Endothelial cell (in vitro differentiated cells): ENCODE measurements at regions not wholly inside any gene's neighbourhood (a gene's known extent, or its start where the extent isn't known, plus 50 kb on each side); places are given as distances from the start of the nearest gene placed in this dataset.
"Not testable (repeated sequence)": the region's sequence is repeated elsewhere in the genome, so short reads cannot be mapped to it uniquely, and the experiment has no call there.

Experiments used
- DNase-seq: peaks from one replicate; pipeline ENCODE4 v3.0.0; 2021; ENCODE audit warnings: low spot score
- H3K27ac Mint-ChIP-seq: one replicate; pipeline ENCODE4 v1.8.0; 2021; ENCODE audit warnings: mixed read lengths, inconsistent platforms; ENCODE audit not compliant: unreplicated experiment
- H3K27me3 Mint-ChIP-seq: one replicate; pipeline ENCODE4 v1.8.0; 2021; ENCODE audit warnings: mild to moderate bottlenecking, moderate library complexity, mixed read lengths, inconsistent platforms; ENCODE audit not compliant: unreplicated experiment
- H3K36me3 Mint-ChIP-seq: one replicate; pipeline ENCODE4 v1.8.0; 2021; ENCODE audit warnings: mild to moderate bottlenecking, low read depth, mixed read lengths, inconsistent platforms; ENCODE audit not compliant: unreplicated experiment
- H3K4me1 Mint-ChIP-seq: one replicate; pipeline ENCODE4 v1.8.0; 2021; ENCODE audit warnings: mild to moderate bottlenecking, mixed read lengths, inconsistent platforms; ENCODE audit not compliant: unreplicated experiment
- H3K4me3 Mint-ChIP-seq: one replicate; pipeline ENCODE4 v1.8.0; 2021; ENCODE audit warnings: mild to moderate bottlenecking, mixed read lengths, inconsistent platforms; ENCODE audit not compliant: unreplicated experiment
- H3K9me3 Mint-ChIP-seq: one replicate; pipeline ENCODE4 v1.8.0; 2021; ENCODE audit warnings: mixed read lengths, inconsistent platforms; ENCODE audit not compliant: unreplicated experiment
- TF ChIP-seq, protein P1 (sequence below): fragments of 200-600 bp; sonication (generic); IDR thresholded peaks from one replicate; pipeline ENCODE4 v1.5.0; 2021; ENCODE audit warnings: antibody characterized with exemption; ENCODE audit not compliant: unreplicated experiment

DNA sequence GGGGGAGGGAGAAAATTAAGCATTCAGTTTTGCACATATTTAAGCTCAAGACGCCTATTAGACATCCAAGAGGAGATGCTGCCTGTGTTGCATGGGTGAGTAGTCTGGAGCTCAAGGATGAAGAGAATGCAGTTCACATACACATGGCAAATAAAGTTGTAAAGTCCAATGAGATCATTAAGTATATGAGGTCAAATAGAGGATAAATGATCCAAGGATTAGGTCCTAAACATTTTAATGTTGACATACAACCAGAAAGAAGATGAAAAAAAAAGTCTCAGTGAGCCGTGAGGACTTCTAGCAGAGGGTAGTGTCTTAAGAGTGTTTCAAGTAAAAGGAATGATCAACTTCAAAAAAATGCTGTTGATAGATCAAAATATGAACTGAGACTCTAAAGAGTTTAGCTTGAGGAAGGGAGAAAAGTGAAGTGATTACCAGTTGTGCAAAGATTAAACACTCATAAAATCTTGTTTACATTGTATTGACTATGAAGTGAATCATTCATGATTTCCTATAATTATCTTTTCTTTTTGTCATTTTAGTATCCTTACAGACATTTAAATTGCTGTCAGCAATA lies 251.8 kb downstream of the ZNF608 start:
- no peak overlapping the region for H3K4me3 Mint-ChIP-seq
- peaks cover 3% of the 10 kb centered on the region for H3K4me1 Mint-ChIP-seq

DNA sequence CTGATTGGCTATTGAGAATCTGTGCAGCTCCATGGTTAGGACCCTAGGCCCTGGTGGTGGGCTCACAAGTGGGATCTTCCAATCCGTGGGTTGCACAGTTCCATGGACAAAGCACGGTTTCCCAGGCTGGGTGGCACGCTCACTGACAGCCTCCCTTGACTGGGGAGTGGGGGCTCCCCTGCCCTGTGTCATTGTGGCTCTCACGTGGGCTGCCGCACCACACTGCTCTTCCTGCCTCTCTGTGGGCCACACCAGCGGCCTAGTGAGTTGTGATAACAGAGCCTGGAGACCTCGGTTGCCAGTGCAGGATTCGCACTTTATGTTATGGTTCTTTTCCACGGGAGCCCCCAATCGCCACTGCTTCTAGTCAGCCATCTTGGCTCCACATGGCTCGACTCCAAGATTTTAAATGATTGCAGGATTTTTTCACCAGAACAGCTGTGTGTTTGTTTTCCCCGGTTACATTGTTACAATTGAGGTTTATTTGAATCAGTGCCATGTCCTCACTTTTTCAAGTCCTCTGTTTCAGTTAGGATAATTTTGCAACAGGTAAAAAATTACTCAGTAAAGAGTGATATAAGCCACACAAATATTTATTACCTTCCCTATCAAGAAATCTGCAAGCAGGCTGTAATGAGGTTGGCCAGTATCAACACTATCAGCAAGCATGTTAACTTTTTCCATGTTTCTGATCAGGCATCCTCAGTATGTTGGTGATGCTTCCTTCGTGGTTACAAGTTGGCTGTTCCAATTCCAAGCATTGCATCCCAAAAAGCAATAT lies 253.8 kb downstream of the ZNF608 start:
- TF ChIP-seq, protein P1, sequence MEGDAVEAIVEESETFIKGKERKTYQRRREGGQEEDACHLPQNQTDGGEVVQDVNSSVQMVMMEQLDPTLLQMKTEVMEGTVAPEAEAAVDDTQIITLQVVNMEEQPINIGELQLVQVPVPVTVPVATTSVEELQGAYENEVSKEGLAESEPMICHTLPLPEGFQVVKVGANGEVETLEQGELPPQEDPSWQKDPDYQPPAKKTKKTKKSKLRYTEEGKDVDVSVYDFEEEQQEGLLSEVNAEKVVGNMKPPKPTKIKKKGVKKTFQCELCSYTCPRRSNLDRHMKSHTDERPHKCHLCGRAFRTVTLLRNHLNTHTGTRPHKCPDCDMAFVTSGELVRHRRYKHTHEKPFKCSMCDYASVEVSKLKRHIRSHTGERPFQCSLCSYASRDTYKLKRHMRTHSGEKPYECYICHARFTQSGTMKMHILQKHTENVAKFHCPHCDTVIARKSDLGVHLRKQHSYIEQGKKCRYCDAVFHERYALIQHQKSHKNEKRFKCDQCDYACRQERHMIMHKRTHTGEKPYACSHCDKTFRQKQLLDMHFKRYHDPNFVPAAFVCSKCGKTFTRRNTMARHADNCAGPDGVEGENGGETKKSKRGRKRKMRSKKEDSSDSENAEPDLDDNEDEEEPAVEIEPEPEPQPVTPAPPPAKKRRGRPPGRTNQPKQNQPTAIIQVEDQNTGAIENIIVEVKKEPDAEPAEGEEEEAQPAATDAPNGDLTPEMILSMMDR: no peak
- Mint-ChIP-seq H3K4me1 (no peaks in the 10 kb centered on the region), H3K9me3 (peaks cover 5% of the 10 kb centered on the region), H3K27me3 (peaks cover 3% of the 10 kb centered on the region), H3K27ac (no peak overlapping the region), H3K4me3 (no peak overlapping the region), H3K36me3 (peaks cover 19% of the 10 kb centered on the region)
- DNase-seq: no peak

More for the DNA sequence above, 251.8 kb downstream of the ZNF608 start:
- DNase-seq: no peak
- Mint-ChIP-seq H3K27me3 (peaks cover 3% of the 10 kb centered on the region), H3K36me3 (peaks cover 20% of the 10 kb centered on the region), H3K27ac (no peak overlapping the region), H3K9me3 (peaks cover 5% of the 10 kb centered on the region)
- TF ChIP-seq, protein P1: no peak

DNA sequence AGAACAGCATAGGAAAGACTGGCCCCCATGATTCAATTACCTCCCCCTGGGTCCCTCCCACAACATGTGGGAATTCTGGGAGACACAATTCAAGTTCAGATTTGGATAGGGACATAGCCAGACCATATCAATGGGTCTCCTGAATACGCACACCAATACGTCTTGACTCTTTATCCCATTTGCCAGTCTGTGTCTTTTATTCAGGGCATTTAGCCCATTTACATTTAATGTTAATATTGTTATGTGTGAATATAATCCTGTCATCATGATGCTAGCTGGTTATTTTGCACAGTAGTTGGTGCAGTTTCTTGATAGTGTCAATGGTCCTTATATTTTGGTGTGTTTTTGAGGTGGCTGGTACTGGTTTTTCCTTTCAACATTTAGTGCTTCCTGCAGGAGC lies 256.1 kb downstream of the ZNF608 start:
- not testable (repeated sequence) for DNase-seq, H3K27me3 Mint-ChIP-seq, H3K4me1 Mint-ChIP-seq, H3K4me3 Mint-ChIP-seq, H3K9me3 Mint-ChIP-seq, H3K27ac Mint-ChIP-seq
- peaks cover 19% of the 10 kb centered on the region for H3K36me3 Mint-ChIP-seq

DNA sequence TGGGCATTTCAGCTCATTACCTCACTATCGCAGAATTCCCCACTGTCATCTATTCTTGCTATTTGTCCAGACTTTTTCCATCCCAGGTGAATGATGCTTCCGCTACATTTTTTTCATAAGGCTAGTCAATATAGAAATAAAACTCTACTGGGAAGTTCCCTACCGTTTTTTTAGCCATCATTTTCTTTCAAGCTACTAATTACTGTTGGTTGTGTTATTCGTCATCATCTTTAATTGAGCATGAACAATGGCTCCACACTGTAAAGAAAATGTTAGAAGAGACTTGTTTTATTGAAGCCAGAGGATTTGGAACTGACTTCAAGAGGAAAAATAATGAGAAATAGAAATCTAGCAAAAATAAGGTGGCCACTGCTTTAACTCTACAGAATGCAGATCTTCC lies 265.0 kb downstream of the ZNF608 start:
- Mint-ChIP-seq H3K27me3 (no peaks in the 10 kb centered on the region), H3K27ac (no peak overlapping the region), H3K4me1 (no peaks in the 10 kb centered on the region), H3K9me3 (no peaks in the 10 kb centered on the region), H3K4me3 (no peak overlapping the region), H3K36me3 (no peaks in the 10 kb centered on the region)
- DNase-seq: no peak
- TF ChIP-seq, protein P1: no peak

DNA sequence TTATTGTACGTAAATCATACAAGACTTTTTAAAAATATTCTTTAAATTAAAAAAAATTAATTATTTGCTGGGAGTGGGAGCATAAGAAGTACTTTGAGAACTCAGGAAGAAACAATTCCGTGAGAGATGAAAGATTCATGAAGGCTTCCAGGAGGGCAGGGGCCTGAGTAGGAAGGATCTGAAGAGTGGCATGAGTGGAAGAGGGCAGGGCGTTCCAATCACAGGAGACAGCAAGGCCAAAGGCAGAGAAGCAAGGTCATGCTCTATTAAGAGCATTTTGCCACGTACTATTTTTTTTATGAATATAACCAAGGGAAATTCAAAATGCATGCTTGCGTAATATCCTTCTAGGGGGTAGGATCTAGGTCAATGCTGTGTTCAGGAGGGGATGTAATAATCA lies 265.5 kb downstream of the ZNF608 start:
- TF ChIP-seq, protein P1: no peak
- H3K4me1 Mint-ChIP-seq: no peaks in the 10 kb centered on the region
- no peak for DNase-seq
- no peak overlapping the region for H3K4me3 Mint-ChIP-seq
- H3K27ac Mint-ChIP-seq: no peak overlapping the region
- no peaks in the 10 kb centered on the region for H3K9me3 Mint-ChIP-seq
- H3K36me3 Mint-ChIP-seq: no peaks in the 10 kb centered on the region
- H3K27me3 Mint-ChIP-seq: no peaks in the 10 kb centered on the region
